HT-29 (cell line): ENCODE measurements at regions not wholly inside any gene's neighbourhood (a gene's known extent, or its start where the extent isn't known, plus 50 kb on each side); places are given as distances from the start of the nearest gene placed in this dataset.
"Not testable (repeated sequence)": the region's sequence is repeated elsewhere in the genome, so short reads cannot be mapped to it uniquely, and the experiment has no call there.

ENCODE experiments used
- DNase-seq: peaks from one replicate; pipeline ENCODE4 v3.0.0-alpha.2; 2015; ENCODE audit warnings: low spot score

DNA sequence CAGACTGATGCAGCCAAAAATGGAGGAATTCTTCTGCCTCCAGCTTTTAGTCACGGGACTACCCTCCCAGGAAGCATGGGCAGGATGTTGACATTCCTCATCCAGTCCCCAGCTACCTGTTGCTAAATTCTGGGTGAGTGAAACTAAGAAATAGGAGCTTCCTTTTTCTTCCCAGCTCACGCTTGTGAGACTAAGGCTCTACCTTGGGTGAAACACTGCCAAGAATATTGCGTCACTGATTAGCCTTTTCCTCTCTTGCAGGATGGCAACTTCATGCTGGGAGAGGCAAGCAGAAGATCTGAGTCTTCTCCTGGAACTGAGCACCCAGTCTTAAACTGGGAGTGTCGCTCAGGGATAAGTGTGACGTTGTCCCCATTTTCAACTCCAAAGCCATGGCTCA, 59.7 kb downstream of the RNU2-63P start:
- not testable (repeated sequence) for DNase-seq

DNA sequence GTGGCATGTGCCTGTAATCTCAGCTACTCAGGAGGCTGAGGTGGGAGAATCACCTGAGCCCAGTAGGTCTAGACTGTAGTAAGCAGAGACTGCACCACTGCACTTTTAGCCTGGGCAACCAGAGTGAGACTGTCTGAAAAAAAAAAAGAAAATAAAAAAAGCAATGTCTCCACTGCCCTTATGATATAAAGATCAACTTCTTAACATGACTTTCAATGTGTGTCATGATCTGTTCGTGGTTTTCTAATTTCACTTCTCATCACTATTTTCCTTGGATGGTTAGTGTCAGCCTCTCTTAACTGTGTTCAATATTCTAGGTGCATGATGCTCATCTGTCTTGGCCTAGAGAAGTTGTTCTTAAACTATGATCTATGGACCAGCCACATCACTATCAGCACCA, 67.3 kb downstream of the RNU2-63P start:
- DNase-seq = not testable (repeated sequence)

DNA sequence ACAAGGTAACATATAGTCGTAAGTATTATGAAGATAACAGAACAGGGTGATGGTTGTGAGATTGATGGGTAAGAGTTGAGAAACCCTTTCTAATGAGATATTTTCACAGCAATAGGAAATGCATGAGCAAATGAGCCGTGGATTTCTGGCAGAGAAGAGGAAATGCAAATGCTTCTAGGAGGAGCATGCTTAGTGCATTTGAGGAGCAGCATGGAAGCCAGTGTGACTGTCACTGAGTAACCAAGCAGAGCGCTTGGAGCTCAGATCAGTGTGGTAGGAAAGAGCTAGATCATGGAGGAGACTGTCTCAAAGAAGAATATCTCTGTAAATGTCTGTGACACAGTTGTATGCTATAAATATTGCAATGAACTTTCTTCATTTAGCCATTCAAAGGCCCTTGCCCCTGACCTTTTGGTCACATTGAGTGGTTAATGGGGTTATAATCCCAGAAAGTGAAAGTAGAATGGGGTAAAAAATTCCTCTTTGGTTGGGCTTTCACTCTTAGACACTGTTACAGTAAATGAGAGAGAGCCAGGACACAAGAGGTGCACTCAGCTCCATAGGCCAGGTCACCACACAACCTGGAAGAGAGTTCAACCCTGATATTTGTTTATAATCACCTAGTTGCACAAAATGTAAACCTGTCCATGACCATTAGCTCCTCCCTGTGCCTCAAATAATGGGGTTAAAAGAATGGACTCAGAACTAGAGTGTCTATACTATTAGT, 69.5 kb downstream of the RNU2-63P start:
- not testable (repeated sequence) for DNase-seq

DNA sequence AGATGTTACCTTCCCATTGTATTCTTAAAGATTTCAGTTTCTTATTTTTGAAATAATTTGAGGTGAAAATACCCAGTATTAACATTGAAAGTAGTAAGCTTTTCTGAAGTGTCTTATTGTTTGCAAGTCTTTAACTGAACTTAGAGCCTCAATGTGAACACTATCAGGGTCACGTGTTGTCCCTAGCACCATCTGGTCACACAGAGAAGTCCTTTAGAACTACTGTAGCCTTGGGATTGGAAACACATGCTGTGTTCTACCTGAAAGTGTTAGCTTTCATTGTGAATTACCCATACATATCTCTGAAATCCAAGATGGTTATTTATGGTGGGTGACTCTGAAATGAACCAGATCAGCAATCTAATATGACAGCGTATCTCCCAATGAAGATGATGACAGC, 77.0 kb downstream of the RNU2-63P start:
- peak; percentile 0 for DNase-seq

DNA sequence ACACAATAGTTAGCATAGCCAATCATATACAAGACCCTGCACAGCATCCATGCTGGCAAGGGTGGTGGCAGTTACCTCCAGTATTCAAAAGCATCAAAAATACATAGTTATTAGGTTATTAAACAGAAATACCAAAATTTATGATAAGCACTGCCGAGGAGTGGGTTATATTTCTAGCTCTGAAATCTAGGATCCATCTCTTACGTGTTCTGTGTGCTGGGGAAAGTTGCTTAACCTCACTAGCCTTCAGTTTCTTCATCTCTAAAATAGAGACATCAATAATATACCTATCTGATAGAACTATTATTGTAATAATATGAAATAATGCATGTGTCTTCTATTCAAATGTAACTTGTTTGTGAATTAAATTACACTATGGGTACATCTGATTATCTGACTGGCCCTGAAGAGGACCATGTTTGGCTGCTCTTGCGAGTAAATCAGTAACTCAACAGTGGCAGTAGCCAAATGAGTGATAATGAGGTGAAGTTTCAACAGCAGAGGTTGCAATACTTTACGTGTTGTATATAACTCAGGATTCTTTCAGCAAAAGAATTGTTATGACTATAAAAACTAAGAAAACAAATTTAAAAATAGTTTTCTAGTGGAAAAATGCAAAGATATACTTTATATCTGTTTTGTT, 93.5 kb upstream of the RGPD2 start:
- not testable (repeated sequence) for DNase-seq

DNA sequence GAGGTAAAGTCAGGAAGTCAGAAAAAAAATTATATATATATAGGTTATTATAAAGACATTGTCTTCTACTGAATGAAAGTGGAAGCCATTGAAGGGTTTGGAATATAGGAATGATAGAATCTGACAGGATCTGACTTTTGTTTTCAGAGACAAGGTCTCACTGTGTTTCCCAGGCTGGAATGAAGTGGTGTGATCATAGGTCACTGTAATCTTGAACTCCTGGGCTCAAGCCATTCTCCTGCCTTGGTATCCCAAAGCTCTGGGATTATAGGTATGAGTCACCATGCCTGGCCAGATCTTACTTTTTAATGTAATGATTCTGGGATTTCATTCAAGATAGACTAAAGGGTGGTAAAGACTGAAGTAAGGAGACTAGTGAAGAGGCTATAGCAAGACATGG, 91.6 kb upstream of the RGPD2 start:
- DNase-seq = not testable (repeated sequence)

DNA sequence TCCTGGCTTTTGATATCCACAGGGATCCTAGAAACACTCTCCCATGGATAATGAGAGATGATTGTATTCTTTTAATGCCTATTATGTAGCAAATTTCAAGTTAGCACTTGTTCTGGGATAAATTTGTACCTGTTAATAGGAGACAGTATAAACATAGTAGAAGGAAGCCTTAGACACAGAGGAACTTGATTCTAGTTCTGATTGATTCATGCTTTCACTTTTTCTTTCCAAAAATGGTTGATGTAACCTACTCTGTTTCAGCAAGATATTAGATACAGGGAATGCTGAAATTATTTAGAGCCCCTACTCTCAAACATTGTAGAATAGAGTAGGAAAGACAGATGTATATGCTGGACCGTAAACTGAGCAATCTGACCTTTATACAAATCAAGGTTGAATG, 85.3 kb upstream of the RGPD2 start:
- DNase-seq = not testable (repeated sequence)

DNA sequence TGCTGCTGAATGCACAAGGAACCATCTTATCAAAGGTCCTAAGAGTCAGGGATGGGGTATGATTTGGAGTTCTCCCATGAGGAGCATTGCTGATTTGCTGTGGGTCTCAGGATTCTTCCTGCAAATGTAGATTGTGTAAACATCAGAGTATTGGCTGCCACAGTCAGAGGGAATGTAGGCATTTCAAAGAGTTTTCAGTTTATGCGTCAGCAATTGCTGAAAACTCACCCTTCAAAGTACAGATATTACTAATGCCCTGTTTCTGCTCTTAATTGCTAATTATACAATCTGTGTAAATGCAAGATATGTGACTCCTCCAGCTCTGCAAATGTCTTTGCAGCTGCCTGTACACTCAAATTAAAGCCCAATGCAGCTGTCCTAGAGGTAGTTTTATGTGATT, 83.4 kb upstream of the RGPD2 start:
- not testable (repeated sequence) for DNase-seq

DNA sequence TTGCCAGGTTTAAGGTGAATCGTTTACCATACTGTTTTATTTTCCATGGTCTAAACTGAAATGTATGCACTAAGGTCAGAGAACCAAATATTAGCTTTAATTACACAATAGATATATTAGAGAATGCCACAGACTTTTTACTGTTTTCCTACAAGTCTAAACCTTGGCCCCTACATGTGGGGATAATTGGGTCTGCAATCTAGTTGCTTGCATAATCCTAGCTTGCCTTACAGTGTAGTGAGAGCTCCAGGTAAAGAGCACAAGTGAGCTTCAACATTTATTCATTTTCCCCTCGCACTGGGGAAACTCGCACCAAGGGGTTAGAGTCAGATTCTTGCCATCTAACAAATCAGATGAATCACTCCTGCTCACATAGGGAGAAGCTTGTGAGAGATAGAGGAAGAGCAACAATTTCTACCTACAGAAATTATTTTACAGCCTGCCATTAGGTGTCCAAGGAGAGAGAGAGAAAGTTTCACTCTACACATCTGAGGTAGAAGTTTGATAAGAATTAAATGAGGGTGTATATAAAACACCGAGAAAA, 82.0 kb upstream of the RGPD2 start:
- DNase-seq = not testable (repeated sequence)

DNA sequence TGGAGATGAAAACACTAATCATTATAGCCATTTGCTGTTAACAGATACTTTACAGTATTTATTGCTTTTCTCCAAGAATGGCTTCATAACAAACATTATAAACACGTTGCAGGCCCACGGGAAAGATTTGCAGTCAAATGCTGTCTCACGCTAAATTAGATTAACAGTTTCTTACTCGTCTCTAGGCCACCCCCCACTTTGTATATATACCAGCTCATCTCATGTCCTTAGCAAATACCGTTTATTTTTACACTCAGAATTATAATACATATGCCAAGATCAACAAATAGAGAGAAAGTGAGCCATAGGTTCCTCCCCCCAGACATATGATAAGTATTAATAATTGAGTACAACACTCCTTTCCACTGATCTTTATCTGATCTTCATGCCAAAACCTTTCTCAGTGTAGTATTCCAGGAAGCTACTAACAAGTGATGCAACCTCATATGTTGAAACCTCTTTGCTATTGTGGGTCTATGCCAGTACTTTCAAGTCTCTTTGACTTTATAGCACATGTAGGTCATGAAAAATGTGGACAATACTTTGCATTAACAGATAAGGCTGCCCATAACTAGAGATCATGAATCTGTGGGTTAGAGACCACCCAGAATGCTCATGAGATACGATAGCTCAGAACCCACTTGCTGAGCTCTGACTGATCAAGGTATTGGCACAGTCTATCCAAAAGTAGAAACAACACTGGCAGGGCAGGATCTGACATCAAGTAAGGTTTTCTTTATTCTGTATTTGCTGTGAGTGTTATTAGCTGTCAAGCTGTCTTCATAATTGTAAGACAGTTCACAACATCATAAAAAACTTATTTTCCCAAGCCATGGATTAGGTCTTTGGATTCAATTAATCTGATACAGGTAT, 77.9 kb upstream of the RGPD2 start:
- DNase-seq = not testable (repeated sequence)

DNA sequence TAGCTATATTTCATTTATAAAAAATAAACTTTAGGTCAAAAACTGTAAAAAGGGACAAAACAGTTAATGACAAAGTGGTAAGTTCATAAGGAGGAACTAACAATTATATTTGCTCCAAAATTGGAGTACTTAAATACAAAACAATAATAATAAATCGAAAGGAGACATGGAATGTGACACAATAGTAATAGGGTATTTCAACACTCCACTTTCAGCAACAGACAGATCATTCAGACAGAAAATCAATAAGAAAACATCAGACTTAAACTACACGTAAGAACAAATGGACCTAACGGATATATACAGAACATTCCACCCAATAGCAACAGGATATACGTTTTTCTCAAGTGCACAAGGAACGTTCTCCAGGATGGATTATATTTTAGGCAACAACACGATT, 58.1 kb upstream of the RGPD2 start:
- DNase-seq = not testable (repeated sequence)
